Ishikawa (cell line): ENCODE measurements at regions not wholly inside any gene's neighbourhood (a gene's known extent, or its start where the extent isn't known, plus 50 kb on each side); places are given as distances from the start of the nearest gene placed in this dataset.

Experiments used
- CEBPB ChIP-seq: IDR thresholded peaks from 2 replicates; pipeline ENCODE4 v1.6.1; 2012
- EGR1 ChIP-seq: IDR thresholded peaks from 2 replicates; pipeline ENCODE4 v1.6.1; 2012
- EP300 ChIP-seq: IDR thresholded peaks from 2 replicates; pipeline ENCODE4 v1.6.1; 2012; ENCODE audit warnings: borderline replicate concordance
- FOXM1 ChIP-seq: IDR thresholded peaks from 2 replicates; pipeline ENCODE4 v1.6.1; 2012; ENCODE audit warnings: low read depth, borderline replicate concordance
- RAD21 ChIP-seq: IDR thresholded peaks from 2 replicates; pipeline ENCODE4 v1.6.1; 2012; ENCODE audit warnings: low read depth
- TAF1 ChIP-seq: IDR thresholded peaks from 2 replicates; pipeline ENCODE4 v1.6.1; 2012; ENCODE audit warnings: low read depth, mild to moderate bottlenecking
- YY1 ChIP-seq: IDR thresholded peaks from 2 replicates; pipeline ENCODE4 v1.6.1; 2012; ENCODE audit warnings: low read depth

- TF ChIP-seq EP300 = no peak
- TF ChIP-seq RAD21 = no peak
- no peak for TF ChIP-seq TAF1
- no peak for TF ChIP-seq EGR1
- TF ChIP-seq YY1 = no peak
- TF ChIP-seq FOXM1 = no peak
- no peak for TF ChIP-seq CEBPB
These were observed 102.2 kb downstream of the TNFAIP2 start for GRCh38 chr14:103225476-103225875.
